GM19023 (cell line): ENCODE measurements at regions not wholly inside any gene's neighbourhood (a gene's known extent, or its start where the extent isn't known, plus 50 kb on each side); places are given as distances from the start of the nearest gene placed in this dataset.

ENCODE experiments used
- ATAC-seq: cut with Tn5 transposase; IDR thresholded peaks from one replicate; pipeline ENCODE4 v1.9.1; 2021; ENCODE audit warnings: mild to moderate bottlenecking, moderate library complexity; ENCODE audit not compliant: unreplicated experiment

DNA sequence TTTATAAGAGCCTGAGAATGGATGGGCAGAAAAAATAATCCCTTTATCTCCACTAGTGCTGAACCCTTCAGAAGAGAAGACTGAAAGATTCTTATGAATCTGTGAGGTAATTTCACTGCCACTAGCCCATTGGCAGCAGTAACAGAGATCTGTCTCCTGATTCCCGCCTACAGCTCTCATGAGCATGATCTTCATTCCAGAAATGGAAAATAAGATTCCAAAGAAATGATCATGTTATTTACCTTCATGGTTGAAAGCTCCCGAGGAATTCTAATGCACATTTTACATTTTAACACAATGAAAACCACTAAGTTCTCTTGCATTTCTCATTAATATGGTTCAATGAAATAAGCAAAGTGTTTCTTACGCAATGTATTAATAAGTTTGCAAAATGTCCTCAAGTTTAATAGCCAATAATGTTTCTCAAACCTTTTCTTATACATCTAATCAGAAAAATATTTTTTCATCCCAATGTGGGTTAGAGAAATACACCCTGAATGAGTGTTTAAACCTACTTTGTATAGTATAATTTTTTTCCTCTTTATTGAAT is 905.6 kb downstream of the TMEM182 start:
- no peak for ATAC-seq

DNA sequence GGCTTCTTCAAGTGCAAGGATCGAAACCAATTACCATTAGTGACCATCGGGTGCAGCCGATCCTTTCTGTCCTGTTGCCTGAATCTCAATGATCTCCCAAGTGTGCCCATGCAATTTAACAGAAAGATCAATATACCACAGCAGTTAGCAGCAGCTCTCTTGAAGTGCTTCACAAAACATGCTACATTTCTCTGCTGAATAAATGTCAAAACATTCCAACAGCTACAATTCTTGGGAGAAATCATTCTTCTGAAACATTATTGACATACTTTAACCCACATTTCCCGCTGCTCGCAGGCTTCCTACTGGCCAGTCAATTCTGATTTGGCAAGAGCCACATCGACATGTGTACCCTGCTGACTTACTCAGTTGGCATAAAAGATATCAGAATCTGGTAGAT is 907.7 kb downstream of the TMEM182 start:
- no peak for ATAC-seq
